ENCODE measurements at regions not wholly inside any gene's neighbourhood (a gene's known extent, or its start where the extent isn't known, plus 50 kb on each side); places are given as distances from the start of the nearest gene placed in this dataset.

DNA sequence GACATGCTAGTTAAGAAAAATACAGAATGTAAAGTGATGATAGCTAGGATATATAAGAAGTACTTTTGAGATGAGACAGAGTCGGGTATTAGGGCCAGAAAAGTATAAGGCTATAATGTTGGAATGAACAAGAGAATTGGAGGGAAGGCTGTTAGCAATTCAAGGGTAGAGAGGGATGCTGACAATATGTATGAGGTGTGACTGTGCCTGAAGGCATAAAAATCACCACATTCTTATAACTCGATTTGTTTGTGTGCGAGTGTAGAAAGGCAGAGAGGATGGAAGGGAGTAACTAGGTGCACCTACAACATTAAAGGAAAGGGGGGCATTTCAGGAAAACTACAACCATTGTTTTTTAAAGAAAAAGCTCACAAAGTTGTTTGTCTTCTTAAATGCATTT lies 86.0 kb downstream of the FAT4 start:
- no peak for TF ChIP-seq CTCF (IDR thresholded peaks at IDR 0.05; ENCODE audit: insufficient read depth, low read depth, low read length)
- no peak for TF ChIP-seq EZH2 (IDR thresholded peaks at IDR 0.05; ENCODE audit: insufficient read depth, low read length)
